Parathyroid adenoma (tissue), 2 donors: ENCODE measurements at regions not wholly inside any gene's neighbourhood (a gene's known extent, or its start where the extent isn't known, plus 50 kb on each side); places are given as distances from the start of the nearest gene placed in this dataset.

Experiments used
- H2AFZ ChIP-seq: fragments of 300-600 bp; sonication (generic); one replicate; pipeline ENCODE4 v1.7.0; 2017; ENCODE audit warnings: antibody characterized with exemption, mild to moderate bottlenecking
- H3K27ac ChIP-seq: fragments of 300-600 bp; sonication (generic); one replicate; pipeline ENCODE4 v1.7.0; 2017
- H3K27me3 ChIP-seq: fragments of 300-600 bp; sonication (generic); one replicate; pipeline ENCODE4 v1.7.0; 2017; ENCODE audit warnings: low read length; ENCODE audit not compliant: control insufficient read depth, insufficient read depth
- H3K36me3 ChIP-seq: fragments of 300-600 bp; sonication (generic); one replicate; pipeline ENCODE4 v1.7.0; 2017; ENCODE audit warnings: low read length; ENCODE audit not compliant: control insufficient read depth, insufficient read depth
- H3K4me1 ChIP-seq: fragments of 300-600 bp; sonication (generic); one replicate; pipeline ENCODE4 v1.7.0; 2017; ENCODE audit warnings: control low read depth
- H3K4me2 ChIP-seq: fragments of 300-600 bp; sonication (generic); one replicate; pipeline ENCODE4 v1.7.0; 2017; ENCODE audit warnings: low read length
- H3K4me3 ChIP-seq: fragments of 300-600 bp; sonication (generic); one replicate; pipeline ENCODE4 v1.7.0; 2017; ENCODE audit warnings: low read depth, low read length
- H3K79me2 ChIP-seq: fragments of 300-600 bp; sonication (generic); one replicate; pipeline ENCODE4 v1.7.0; 2017; ENCODE audit warnings: control low read depth
- H3K9ac ChIP-seq: fragments of 300-600 bp; sonication (generic); one replicate; pipeline ENCODE4 v1.7.0; 2017; ENCODE audit warnings: mild to moderate bottlenecking
- H3K9me3 ChIP-seq: fragments of 300-600 bp; sonication (generic); one replicate; pipeline ENCODE4 v1.7.0; 2017; ENCODE audit warnings: low read length; ENCODE audit not compliant: control insufficient read depth
- TF ChIP-seq, protein P1 (sequence below): fragments of 300-600 bp; sonication (generic); IDR thresholded peaks from one replicate; pipeline ENCODE4 v1.7.0; 2017; ENCODE audit warnings: antibody characterized with exemption, mild to moderate bottlenecking
- donor health status: primary hyperparathyroidism.

GRCh38 chr3:36250191-36250590 is 130.1 kb upstream of the STAC start:
- H3K4me3 ChIP-seq = no peak overlapping the region
- H3K27ac ChIP-seq = no peak overlapping the region
- H3K4me1 ChIP-seq = no peaks in the 10 kb centered on the region
- H3K4me2 ChIP-seq = no peak overlapping the region
- no peak overlapping the region for H2AFZ ChIP-seq
- TF ChIP-seq, protein P1, sequence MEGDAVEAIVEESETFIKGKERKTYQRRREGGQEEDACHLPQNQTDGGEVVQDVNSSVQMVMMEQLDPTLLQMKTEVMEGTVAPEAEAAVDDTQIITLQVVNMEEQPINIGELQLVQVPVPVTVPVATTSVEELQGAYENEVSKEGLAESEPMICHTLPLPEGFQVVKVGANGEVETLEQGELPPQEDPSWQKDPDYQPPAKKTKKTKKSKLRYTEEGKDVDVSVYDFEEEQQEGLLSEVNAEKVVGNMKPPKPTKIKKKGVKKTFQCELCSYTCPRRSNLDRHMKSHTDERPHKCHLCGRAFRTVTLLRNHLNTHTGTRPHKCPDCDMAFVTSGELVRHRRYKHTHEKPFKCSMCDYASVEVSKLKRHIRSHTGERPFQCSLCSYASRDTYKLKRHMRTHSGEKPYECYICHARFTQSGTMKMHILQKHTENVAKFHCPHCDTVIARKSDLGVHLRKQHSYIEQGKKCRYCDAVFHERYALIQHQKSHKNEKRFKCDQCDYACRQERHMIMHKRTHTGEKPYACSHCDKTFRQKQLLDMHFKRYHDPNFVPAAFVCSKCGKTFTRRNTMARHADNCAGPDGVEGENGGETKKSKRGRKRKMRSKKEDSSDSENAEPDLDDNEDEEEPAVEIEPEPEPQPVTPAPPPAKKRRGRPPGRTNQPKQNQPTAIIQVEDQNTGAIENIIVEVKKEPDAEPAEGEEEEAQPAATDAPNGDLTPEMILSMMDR = no peak
- peaks cover 3% of the 10 kb centered on the region for H3K36me3 ChIP-seq
- H3K9me3 ChIP-seq = no peaks in the 10 kb centered on the region
- no peaks in the 10 kb centered on the region for H3K27me3 ChIP-seq
- H3K9ac ChIP-seq = no peak overlapping the region
- H3K79me2 ChIP-seq = no peaks in the 10 kb centered on the region

DNA sequence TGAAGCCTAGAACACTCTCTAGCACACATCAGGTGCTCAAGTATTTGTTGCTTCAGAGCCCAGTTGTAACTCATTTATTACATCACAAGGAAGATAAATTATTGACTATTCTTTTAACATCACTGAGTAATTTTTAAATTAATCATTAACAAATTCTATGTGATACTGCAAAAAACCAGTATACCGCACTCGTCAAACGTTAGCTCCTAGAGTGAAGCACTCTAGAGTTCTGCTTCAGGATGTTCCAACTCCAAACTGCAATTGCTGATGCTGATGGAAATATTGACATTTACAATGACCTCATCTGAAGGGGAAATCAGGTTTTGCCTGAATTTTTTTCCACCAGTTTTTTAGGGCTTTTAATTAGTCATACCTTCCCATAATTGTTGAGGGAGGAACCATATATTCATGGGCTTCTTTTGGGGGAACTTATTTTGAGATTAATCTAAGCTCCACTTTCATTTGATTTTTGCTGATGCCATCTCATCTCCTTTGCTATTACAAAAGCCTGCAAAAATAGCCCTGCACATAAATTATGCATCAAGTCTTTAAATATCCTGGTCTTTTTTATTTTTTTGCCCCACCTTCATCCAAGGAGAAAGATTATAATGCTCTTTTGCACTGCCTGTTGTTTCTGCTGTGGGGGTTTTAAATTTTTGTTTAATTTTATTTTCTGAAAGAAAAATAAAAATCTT is 123.0 kb upstream of the STAC start:
- Histone ChIP-seq H3K36me3 (no peaks in the 10 kb centered on the region), H3K4me1 (no peaks in the 10 kb centered on the region), H3K27me3 (no peaks in the 10 kb centered on the region), H3K27ac (no peak overlapping the region), H3K9ac (no peak overlapping the region), H3K4me2 (no peak overlapping the region), H3K9me3 (no peaks in the 10 kb centered on the region), H2AFZ (no peak overlapping the region), H3K79me2 (no peaks in the 10 kb centered on the region), H3K4me3 (no peak overlapping the region)
- TF ChIP-seq, protein P1 = no peak

DNA sequence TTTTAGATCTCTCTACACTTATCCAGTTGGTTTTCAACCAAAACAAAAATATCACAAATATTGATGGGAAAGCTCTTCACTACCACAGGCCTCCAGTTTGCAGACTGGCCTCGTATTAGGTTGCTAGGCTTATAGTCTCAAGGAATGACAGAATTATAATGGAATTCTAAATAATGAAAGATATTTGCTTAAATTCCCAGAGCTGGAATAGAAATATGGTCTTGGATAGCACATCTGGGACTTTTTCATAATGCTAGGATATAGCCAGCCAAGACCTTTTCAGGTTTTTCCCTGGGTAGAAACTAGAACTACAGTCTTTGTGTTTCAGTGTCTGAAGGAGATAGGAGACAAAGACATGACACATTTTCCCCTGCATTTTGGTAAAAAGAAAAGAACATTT is 121.9 kb upstream of the STAC start:
- Histone ChIP-seq H2AFZ (no peak overlapping the region), H3K79me2 (no peaks in the 10 kb centered on the region), H3K27me3 (no peaks in the 10 kb centered on the region), H3K9me3 (no peaks in the 10 kb centered on the region), H3K4me3 (no peak overlapping the region), H3K4me1 (no peaks in the 10 kb centered on the region), H3K36me3 (no peaks in the 10 kb centered on the region), H3K9ac (no peak overlapping the region), H3K27ac (no peak overlapping the region), H3K4me2 (no peak overlapping the region)
- TF ChIP-seq, protein P1 = no peak

DNA sequence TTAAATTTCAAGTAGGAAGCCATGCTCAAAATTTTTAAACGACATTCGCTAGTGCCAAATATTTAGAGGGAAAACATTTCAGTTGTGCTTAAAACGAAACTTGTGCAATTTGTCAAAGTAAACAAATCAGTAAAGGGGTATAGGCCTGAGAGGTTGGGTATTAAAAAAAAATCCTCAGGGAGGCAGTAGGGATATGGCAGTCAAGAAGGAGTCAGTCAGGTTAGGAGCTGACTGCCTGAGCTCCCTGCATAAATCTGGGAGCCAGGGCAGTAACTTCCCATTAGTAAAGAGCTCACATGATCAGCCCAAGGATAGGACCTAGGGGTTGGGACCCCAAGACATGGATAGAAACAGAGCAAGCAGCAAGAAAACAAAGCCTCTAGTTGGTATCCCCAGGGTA is 120.7 kb upstream of the STAC start:
- no peaks in the 10 kb centered on the region for H3K4me1 ChIP-seq
- H3K9me3 ChIP-seq = no peaks in the 10 kb centered on the region
- no peak overlapping the region for H3K27ac ChIP-seq
- H3K4me3 ChIP-seq = no peak overlapping the region
- no peaks in the 10 kb centered on the region for H3K36me3 ChIP-seq
- no peak overlapping the region for H3K4me2 ChIP-seq
- H3K27me3 ChIP-seq = no peaks in the 10 kb centered on the region
- H3K9ac ChIP-seq = no peak overlapping the region
- H3K79me2 ChIP-seq = no peaks in the 10 kb centered on the region
- TF ChIP-seq, protein P1 = no peak
- H2AFZ ChIP-seq = no peak overlapping the region

DNA sequence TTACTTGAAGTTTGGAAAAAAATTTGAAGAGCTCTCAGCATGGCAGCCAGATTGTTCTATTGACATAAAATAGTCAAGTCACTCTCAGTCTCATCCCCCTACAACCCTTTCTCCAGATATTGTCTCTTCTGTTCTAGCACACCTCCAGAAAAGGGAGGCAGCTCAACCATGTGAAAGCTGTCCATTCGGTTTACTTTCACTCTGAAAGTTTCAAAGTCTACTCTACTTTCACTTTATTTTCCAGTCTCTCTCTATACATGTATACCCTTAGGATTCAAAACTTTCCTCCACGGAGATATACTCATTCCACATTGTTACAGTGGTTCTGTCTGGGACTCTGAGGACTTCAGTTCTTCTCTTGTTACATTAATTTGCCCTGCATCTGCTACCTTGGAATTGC is 111.0 kb upstream of the STAC start:
- Histone ChIP-seq H3K27me3 (no peaks in the 10 kb centered on the region), H3K9ac (no peak overlapping the region), H2AFZ (no peak overlapping the region), H3K4me2 (no peak overlapping the region), H3K79me2 (no peaks in the 10 kb centered on the region), H3K4me1 (no peaks in the 10 kb centered on the region), H3K27ac (no peak overlapping the region), H3K4me3 (no peak overlapping the region), H3K36me3 (no peaks in the 10 kb centered on the region), H3K9me3 (no peaks in the 10 kb centered on the region)
- TF ChIP-seq, protein P1 = no peak
